ENCODE measurements at regions not wholly inside any gene's neighbourhood (a gene's known extent, or its start where the extent isn't known, plus 50 kb on each side); places are given as distances from the start of the nearest gene placed in this dataset.

GRCh38 chr9:4430432-4431261 is 59.6 kb upstream of the SLC1A1 start:
- 40% methylated on average over 3 of the region's 3 CpGs for WGBS (ENCODE audit: low lambda C conversion rate)
- no peaks in the 10 kb centered on the region for H3K9me3 ChIP-seq (ENCODE audit: low read length)
- H2AFZ ChIP-seq (ENCODE audit: low read length) = no peak overlapping the region
- H3K27ac ChIP-seq (ENCODE audit: extremely low read length, insufficient read depth, low read length) = no peak overlapping the region
- TF ChIP-seq PCBP1 (IDR thresholded peaks at IDR 0.05; ENCODE audit: borderline replicate concordance, low read depth, low read length) = no peak
- no peak for TF ChIP-seq MIER2 (CRISPR knock-in tag; IDR thresholded peaks at IDR 0.05)
- no peak for TF ChIP-seq SOX13 (IDR thresholded peaks at IDR 0.05)
- no peak for TF ChIP-seq SOX13 (CRISPR knock-in tag; conservative IDR thresholded peaks at IDR 0.05 in 1 of 2, IDR thresholded peaks at IDR 0.05 in 1 of 2)
- no peak for TF ChIP-seq NFE2L1 (CRISPR knock-in tag; IDR thresholded peaks at IDR 0.05; ENCODE audit: borderline replicate concordance)
- no peak for TF ChIP-seq MATR3 (CRISPR knock-in tag; IDR thresholded peaks at IDR 0.05)
- no peak for TF ChIP-seq HOXA3 (CRISPR knock-in tag; IDR thresholded peaks at IDR 0.05)
- no peak for TF ChIP-seq CHCHD3 (CRISPR knock-in tag; IDR thresholded peaks at IDR 0.05)
- TF ChIP-seq ZNF326 (CRISPR knock-in tag; IDR thresholded peaks at IDR 0.05; ENCODE audit: borderline replicate concordance) = no peak
- no peaks in the 10 kb centered on the region for H3K36me3 ChIP-seq (replicated peaks in 1 of 2; ENCODE audit: control insufficient read depth in 1 of 2, insufficient read depth in 2 of 2, low read length in 2 of 2)
- no peaks in the 10 kb centered on the region for H3K79me2 ChIP-seq (ENCODE audit: insufficient read depth, low read length)
- H3K9ac ChIP-seq (ENCODE audit: insufficient read depth, low read depth, low read length) = no peak overlapping the region
- no TSS peak for BruUV-seq (replicated peaks)
- POLR2A ChIA-PET = no interaction called here
- no peaks in the 10 kb centered on the region for H4K20me1 ChIP-seq (ENCODE audit: insufficient read depth, low read length)
- no peaks in the 10 kb centered on the region for H3K4me1 ChIP-seq (ENCODE audit: insufficient read depth, low read length)
- in situ Hi-C loops (cut with HindIII; ENCODE audit: extremely low pct_ligation_motif_present, low pct_unique_long_range_greater_than_20kb) (no loop called here), intact Hi-C loops (cut with micrococcal nuclease; ENCODE audit: unreplicated experiment) (no loop called here)
- no peak overlapping the region for H3K4me2 ChIP-seq (ENCODE audit: low read depth, low read length)
- ATAC-seq = no peak
- CTCF ChIA-PET (ENCODE audit: low intra/inter-chr PET ratio, low total read pairs) = no interaction called here
- H3K4me3 ChIP-seq (replicated peaks in 1 of 3; ENCODE audit: insufficient read depth in 1 of 3, low read depth in 2 of 3, low read length in 3 of 3) = no peak overlapping the region
- no peak for FAIRE-seq
- no peaks in the 10 kb centered on the region for H3K27me3 ChIP-seq (ENCODE audit: control insufficient read depth in 1 of 2, insufficient read depth in 2 of 2, low read length in 2 of 2)
- no peak for DNase-seq (ENCODE audit: low spot score)

Measured in HepG2 (cell line).